Fibroblast of mammary gland (primary cell): ENCODE measurements at regions not wholly inside any gene's neighbourhood (a gene's known extent, or its start where the extent isn't known, plus 50 kb on each side); places are given as distances from the start of the nearest gene placed in this dataset.

ENCODE experiments used
- DNase-seq: peaks from one replicate; pipeline ENCODE4 v3.0.0-alpha.2; 2010; ENCODE audit warnings: low read depth
- H3K4me3 ChIP-seq: 2 replicates; pipeline ENCODE4 v1.5.1; 2011; ENCODE audit warnings: low read depth, mild to moderate bottlenecking, low read length, moderate library complexity; ENCODE audit not compliant: control insufficient read depth
- CTCF ChIP-seq: conservative IDR thresholded peaks from 2 replicates; pipeline ENCODE4 v1.5.1; 2011; ENCODE audit warnings: low read depth, low read length, inconsistent platforms; ENCODE audit not compliant: control insufficient read depth, insufficient read depth

GRCh38 chr10:78691301-78692030 is 377.3 kb upstream of the ZMIZ1 start:
- no peak overlapping the region for H3K4me3 ChIP-seq
- no peak for DNase-seq
- no peak for TF ChIP-seq CTCF

GRCh38 chr10:78692071-78692470 is 376.7 kb upstream of the ZMIZ1 start:
- H3K4me3 ChIP-seq: no peak overlapping the region
- no peak for DNase-seq
- TF ChIP-seq CTCF: no peak

- no peak for DNase-seq
- H3K4me3 ChIP-seq: no peak overlapping the region
- TF ChIP-seq CTCF: no peak
Measured at GRCh38 chr10:78695846-78696245, 372.9 kb upstream of the ZMIZ1 start.

GRCh38 chr10:78696791-78697395 is 371.9 kb upstream of the ZMIZ1 start:
- no peak for DNase-seq
- no peak overlapping the region for H3K4me3 ChIP-seq
- TF ChIP-seq CTCF: no peak

- H3K4me3 ChIP-seq: no peak overlapping the region
- TF ChIP-seq CTCF: no peak
- DNase-seq: no peak
Measured at GRCh38 chr10:78699971-78700370, 368.8 kb upstream of the ZMIZ1 start.

- H3K4me3 ChIP-seq: no peak overlapping the region
- DNase-seq: peak; percentile 31
- TF ChIP-seq CTCF: no peak
Measured at GRCh38 chr10:78700413-78700812, 368.4 kb upstream of the ZMIZ1 start.
